ENCODE measurements at regions not wholly inside any gene's neighbourhood (a gene's known extent, or its start where the extent isn't known, plus 50 kb on each side); places are given as distances from the start of the nearest gene placed in this dataset.

- TF ChIP-seq KAT7 (CRISPR knock-in tag; IDR thresholded peaks at IDR 0.05; ENCODE audit: borderline replicate concordance) = no peak
- no peak for TF ChIP-seq TEAD4 (CRISPR knock-in tag; IDR thresholded peaks at IDR 0.05)
- TF ChIP-seq FOXP1 (CRISPR knock-in tag; IDR thresholded peaks at IDR 0.05; ENCODE audit: borderline replicate concordance) = no peak
- TF ChIP-seq CTCF (IDR thresholded peaks at IDR 0.05) = no peak
- no peak for TF ChIP-seq FOXJ3 (CRISPR knock-in tag; IDR thresholded peaks at IDR 0.05; ENCODE audit: borderline replicate concordance)
- TF ChIP-seq IRF2 (CRISPR knock-in tag; IDR thresholded peaks at IDR 0.05; ENCODE audit: borderline replicate concordance, low read depth) = no peak
Observed at GRCh38 chr5:3352711-3353110, 242.9 kb upstream of the IRX1 start.

All from WTC11 (cell line).